Upper lobe of left lung (tissue), 4 donors: ENCODE measurements at regions not wholly inside any gene's neighbourhood (a gene's known extent, or its start where the extent isn't known, plus 50 kb on each side); places are given as distances from the start of the nearest gene placed in this dataset.

Experiments used
- CTCF ChIP-seq, 6 experiments: fragments of 450-650 bp in 4 of 6; fragments of 200-600 bp in 2 of 6; sonication (generic) in 2 of 6; IDR thresholded peaks; one replicate each; pipeline ENCODE4 v1.5.1; 2016 to 2019; ENCODE audit warnings: antibody characterized with exemption in 6 of 6
- EP300 ChIP-seq, 4 donors: sonication (generic); formaldehyde crosslinking; IDR thresholded peaks; one replicate each; pipeline ENCODE4 v1.5.1; 2017; ENCODE audit warnings: antibody characterized with exemption in 4 of 4, control low read depth in 2 of 4
- POLR2A ChIP-seq, 4 donors: fragments of 450-650 bp; IDR thresholded peaks; one replicate each; pipeline ENCODE4 v1.5.1; 2016 to 2017; ENCODE audit warnings: antibody characterized with exemption in 4 of 4, mild to moderate bottlenecking in 2 of 4
- POLR2AphosphoS5 ChIP-seq, 2 donors: sonication (generic); formaldehyde crosslinking; IDR thresholded peaks; one replicate each; pipeline ENCODE4 v1.5.1; 2017; ENCODE audit warnings: antibody characterized with exemption in 2 of 2

- TF ChIP-seq POLR2AphosphoS5 (IDR thresholded peaks at IDR 0.05) (no peak), CTCF (IDR thresholded peaks at IDR 0.05) (no peak), POLR2A (IDR thresholded peaks at IDR 0.05) (no peak), EP300 (IDR thresholded peaks at IDR 0.05) (no peak)
Observed at GRCh38 chr18:2121224-2121623, 450.1 kb downstream of the METTL4 start.
